Stimulated activated CD8-positive, alpha-beta memory T cell treated with anti-CD3 and anti-CD28 coated beads, Interleukin-4, amount 100 ng/mL, for 1 hour (primary cell): ENCODE measurements at regions not wholly inside any gene's neighbourhood (a gene's known extent, or its start where the extent isn't known, plus 50 kb on each side); places are given as distances from the start of the nearest gene placed in this dataset.
"Not testable (repeated sequence)": the region's sequence is repeated elsewhere in the genome, so short reads cannot be mapped to it uniquely, and the experiment has no call there.

Experiments
- DNase-seq, 2 donors: peaks; one replicate each; pipeline ENCODE4 v3.0.0-alpha.2; 2020; ENCODE audit warnings: low read depth in 2 of 2, low spot score in 1 of 2

- peak; percentile 6 to 18 for DNase-seq
Measured at GRCh38 chr15:32536507-32537172, 56.6 kb upstream of the GOLGA8N start.

- DNase-seq, result not testable (repeated sequence)
Measured at GRCh38 chr15:32536057-32536493, 57.2 kb upstream of the GOLGA8N start.

- DNase-seq, result not testable (repeated sequence)
Measured at GRCh38 chr15:32535150-32535898, 57.9 kb upstream of the GOLGA8N start.

- DNase-seq, result not testable (repeated sequence)
Measured at GRCh38 chr15:32522900-32523299, 67.5 kb upstream of the GOLGA8O start.

GRCh38 chr15:32522421-32522820 lies 67.0 kb upstream of the GOLGA8O start:
- not testable (repeated sequence) for DNase-seq

- not testable (repeated sequence) for DNase-seq
Measured at GRCh38 chr15:32518976-32519375, 63.5 kb upstream of the GOLGA8O start.

- DNase-seq, result not testable (repeated sequence)
Measured at GRCh38 chr15:32518013-32518412, 62.6 kb upstream of the GOLGA8O start.

- DNase-seq, result not testable (repeated sequence)
Measured at GRCh38 chr15:32516954-32517353, 61.5 kb upstream of the GOLGA8O start.

GRCh38 chr15:32513378-32513777 lies 57.9 kb upstream of the GOLGA8O start:
- not testable (repeated sequence) for DNase-seq

GRCh38 chr15:32510027-32510426 lies 54.6 kb upstream of the GOLGA8O start:
- DNase-seq, result not testable (repeated sequence)

GRCh38 chr15:32508081-32508480 lies 52.6 kb upstream of the GOLGA8O start:
- not testable (repeated sequence) for DNase-seq

- DNase-seq, result not testable (repeated sequence)
Measured at GRCh38 chr15:32506787-32507186, 51.4 kb upstream of the GOLGA8O start.

- DNase-seq, result not testable (repeated sequence)
Measured at GRCh38 chr15:32505633-32506032, 50.2 kb upstream of the GOLGA8O start.
